ENCODE measurements at regions not wholly inside any gene's neighbourhood (a gene's known extent, or its start where the extent isn't known, plus 50 kb on each side); places are given as distances from the start of the nearest gene placed in this dataset.

GRCh38 chr1:165039996-165040395 lies 316.5 kb downstream of the LMX1A start:
- TF ChIP-seq POLR2A (IDR thresholded peaks at IDR 0.05; ENCODE audit: borderline replicate concordance, extremely low read depth, insufficient read depth, insufficient read length), result no peak
- TF ChIP-seq ZBTB33 (IDR thresholded peaks at IDR 0.05; ENCODE audit: extremely low read depth, insufficient replicate concordance, low read length), result no peak
- TF ChIP-seq EZH2 (IDR thresholded peaks at IDR 0.05), result no peak
- no peak for TF ChIP-seq ATF3 (IDR thresholded peaks at IDR 0.05)

Data from HCT116 (cell line).